ENCODE measurements at regions not wholly inside any gene's neighbourhood (a gene's known extent, or its start where the extent isn't known, plus 50 kb on each side); places are given as distances from the start of the nearest gene placed in this dataset.

GRCh38 chr1:58922302-58923089, 138.6 kb upstream of the JUN start:
- TF ChIP-seq MYC (IDR thresholded peaks at IDR 0.05; ENCODE audit: low read depth, low read length) (no peak), CTCF (IDR thresholded peaks at IDR 0.05; ENCODE audit: low read depth, low read length) (no peak), POLR2A (IDR thresholded peaks at IDR 0.05; ENCODE audit: extremely low read depth, insufficient read length) (no peak), MAX (IDR thresholded peaks at IDR 0.05; ENCODE audit: low read depth, low read length) (no peak)
- no peak for DNase-seq (ENCODE audit: low read depth)
- no peak overlapping the region for H3K4me3 ChIP-seq (ENCODE audit: low read depth, low read length)

- no peak overlapping the region for H3K4me3 ChIP-seq (ENCODE audit: low read depth, low read length)
- no peak for DNase-seq (ENCODE audit: low read depth)
- TF ChIP-seq MAX (IDR thresholded peaks at IDR 0.05; ENCODE audit: low read depth, low read length): no peak
- no peak for TF ChIP-seq MYC (IDR thresholded peaks at IDR 0.05; ENCODE audit: low read depth, low read length)
- no peak for TF ChIP-seq CTCF (IDR thresholded peaks at IDR 0.05; ENCODE audit: low read depth, low read length)
- no peak for TF ChIP-seq POLR2A (IDR thresholded peaks at IDR 0.05; ENCODE audit: extremely low read depth, insufficient read length)
Measured at GRCh38 chr1:58923090-58923470, 139.2 kb upstream of the JUN start.

- TF ChIP-seq POLR2A (IDR thresholded peaks at IDR 0.05; ENCODE audit: extremely low read depth, insufficient read length) (no peak), CTCF (IDR thresholded peaks at IDR 0.05; ENCODE audit: low read depth, low read length) (no peak), MYC (IDR thresholded peaks at IDR 0.05; ENCODE audit: low read depth, low read length) (no peak)
- no peak overlapping the region for H3K4me3 ChIP-seq (ENCODE audit: low read depth, low read length)
- DNase-seq (ENCODE audit: low read depth): no peak
Measured at GRCh38 chr1:58924016-58924565, 140.2 kb upstream of the JUN start.

GRCh38 chr1:58924821-58925220, 141.0 kb upstream of the JUN start:
- H3K4me3 ChIP-seq (ENCODE audit: low read depth, low read length): no peak overlapping the region
- no peak for TF ChIP-seq MAX (IDR thresholded peaks at IDR 0.05; ENCODE audit: low read depth, low read length)
- no peak for DNase-seq (ENCODE audit: low read depth)

- no peak overlapping the region for H3K4me3 ChIP-seq (ENCODE audit: low read depth, low read length)
- no peak for DNase-seq (ENCODE audit: low read depth)
- TF ChIP-seq MYC (IDR thresholded peaks at IDR 0.05; ENCODE audit: low read depth, low read length): no peak
- no peak for TF ChIP-seq POLR2A (IDR thresholded peaks at IDR 0.05; ENCODE audit: extremely low read depth, insufficient read length)
- TF ChIP-seq CTCF (IDR thresholded peaks at IDR 0.05; ENCODE audit: low read depth, low read length): no peak
- TF ChIP-seq MAX (IDR thresholded peaks at IDR 0.05; ENCODE audit: low read depth, low read length): no peak
Measured at GRCh38 chr1:58925247-58925646, 141.4 kb upstream of the JUN start.

- TF ChIP-seq MYC (IDR thresholded peaks at IDR 0.05; ENCODE audit: low read depth, low read length): no peak
- H3K4me3 ChIP-seq (ENCODE audit: low read depth, low read length): no peak overlapping the region
- no peak for DNase-seq (ENCODE audit: low read depth)
Measured at GRCh38 chr1:58926152-58926551, 142.3 kb upstream of the JUN start.

Measured in NB4 (cell line).